GM12878 (cell line): ENCODE measurements at regions not wholly inside any gene's neighbourhood (a gene's known extent, or its start where the extent isn't known, plus 50 kb on each side); places are given as distances from the start of the nearest gene placed in this dataset.

Source experiments
- ATAC-seq: fragments of 200-7000 bp; cut with Tn5 transposase; 3 replicates; pipeline ENCODE4 v1.9.1; 2020; ENCODE audit warnings: mild to moderate bottlenecking, moderate library complexity
- BruUV-seq: library from RNA; stranded (reverse); fragments of 400-500 nt; replicated peaks from 2 replicates; lab custom pipeline; 2021; lab: Mats Ljungman, UMichigan
- CTCF ChIA-PET: fragments of 300-600 bp; sonication (Branson Sonifier 250); formaldehyde crosslinking; extraction: SDS; loops from one replicate; lab custom pipeline; 2021; ENCODE audit warnings: inconsistent platforms; lab: Yijun Ruan, JAX
- POLR2A ChIA-PET: fragments of 350-600 bp; formaldehyde crosslinking; extraction: SDS; loops from one replicate; lab custom pipeline; 2021; ENCODE audit warnings: inconsistent platforms; lab: Charles Lee
- RAD21 ChIA-PET: fragments of 300-600 bp; sonication (Branson Sonifier 250); formaldehyde crosslinking; loops from one replicate; lab custom pipeline; 2023; ENCODE audit warnings: antibody characterized with exemption; ENCODE audit not compliant: unreplicated experiment; lab: Charles Lee
- SMC1A ChIA-PET: fragments of 300-600 bp; sonication (Branson Sonifier 250); formaldehyde crosslinking; loops from one replicate; lab custom pipeline; 2023; ENCODE audit not compliant: unreplicated experiment, uncharacterized antibody; lab: Charles Lee
- DNase-seq: peaks from one replicate; pipeline ENCODE4 v3.0.0-alpha.2; 2011; ENCODE audit warnings: low read depth, low spot score
- FAIRE-seq: peaks from 3 replicates; lab custom pipeline; 2011; peaks lifted over from hg19 to GRCh38; lab: Jason Lieb, UNC
- H2AFZ ChIP-seq: 2 replicates; pipeline ENCODE4 v1.6.0; 2011; ENCODE audit warnings: low read depth, low read length, control low read depth; ENCODE audit not compliant: control insufficient read depth
- H3K27ac ChIP-seq: 2 replicates; pipeline ENCODE4 v1.5.1; 2011; ENCODE audit warnings: control low read depth; ENCODE audit not compliant: control insufficient read depth, insufficient read depth
- H3K27me3 ChIP-seq, 2 experiments: replicated peaks in 1 of 2; 2 replicates each; pipeline versions ENCODE4 v1.6.0 to v1.6.1; 2011; ENCODE audit warnings: low read length in 1 of 2; ENCODE audit not compliant: control insufficient read depth in 2 of 2, insufficient read depth in 2 of 2
- H3K36me3 ChIP-seq, 2 experiments: 2 replicates each; pipeline ENCODE4 v1.5.1; 2011; ENCODE audit warnings: low read length in 1 of 2; ENCODE audit not compliant: control insufficient read depth in 2 of 2, insufficient read depth in 2 of 2
- H3K4me1 ChIP-seq: 2 replicates; pipeline ENCODE4 v1.6.1; 2011; ENCODE audit warnings: mild to moderate bottlenecking, low read length, moderate library complexity, mixed read lengths; ENCODE audit not compliant: control insufficient read depth, insufficient read depth
- H3K4me2 ChIP-seq: 2 replicates; pipeline ENCODE4 v1.6.0; 2011; ENCODE audit warnings: control low read depth; ENCODE audit not compliant: control insufficient read depth, insufficient read depth
- H3K4me3 ChIP-seq: fragments of 200-600 bp; sonication (generic); 2 replicates; pipeline ENCODE4 v1.5.1; 2016
- H3K79me2 ChIP-seq: 2 replicates; pipeline ENCODE4 v1.6.0; 2011; ENCODE audit warnings: low read length; ENCODE audit not compliant: control insufficient read depth, insufficient read depth
- H3K9ac ChIP-seq: 2 replicates; pipeline ENCODE4 v1.8.0; 2011; ENCODE audit warnings: low read length, control low read depth, mixed read lengths; ENCODE audit not compliant: control insufficient read depth, insufficient read depth
- H3K9me3 ChIP-seq: replicated peaks from 3 replicates; pipeline ENCODE4 v1.5.1; 2011; ENCODE audit warnings: mild to moderate bottlenecking, low read length; ENCODE audit not compliant: control insufficient read depth, insufficient read depth
- H4K20me1 ChIP-seq: 2 replicates; pipeline ENCODE4 v1.6.0; 2011; ENCODE audit not compliant: control insufficient read depth, insufficient read depth
- DPF2 ChIP-seq: fragments of 450-650 bp; IDR thresholded peaks from 2 replicates; pipeline ENCODE4 v1.6.1; 2017; ENCODE audit warnings: mild to moderate bottlenecking
- HDGF ChIP-seq: fragments of 450-650 bp; IDR thresholded peaks from 2 replicates; pipeline ENCODE4 v1.6.1; 2016; ENCODE audit warnings: antibody characterized with exemption
- NRF1 ChIP-seq: conservative IDR thresholded peaks from 2 replicates; pipeline ENCODE4 v1.6.1; 2011; ENCODE audit warnings: mild to moderate bottlenecking, low read depth, low read length, improper control_type of control experiment
- SUZ12 ChIP-seq: fragments of 200-600 bp; sonication (generic); IDR thresholded peaks from one replicate; pipeline ENCODE4 v1.6.1; 2018; ENCODE audit warnings: antibody characterized with exemption, mild to moderate bottlenecking; ENCODE audit not compliant: unreplicated experiment
- TCF12 ChIP-seq: IDR thresholded peaks from 2 replicates; pipeline ENCODE4 v1.6.1; 2011; ENCODE audit warnings: low read depth, mild to moderate bottlenecking, low read length
- TCF7 ChIP-seq: IDR thresholded peaks from 2 replicates; pipeline ENCODE4 v1.6.1; 2014; ENCODE audit warnings: antibody characterized with exemption, borderline replicate concordance
- ZBED1 ChIP-seq: IDR thresholded peaks from 2 replicates; pipeline ENCODE4 v1.6.1; 2016; ENCODE audit warnings: borderline replicate concordance
- WGBS: methylation state at CpG from one replicate; pipeline ENCODE4 v1.1.6; 2016; ENCODE audit warnings: low lambda C conversion rate; ENCODE audit not compliant: insufficient replicate concordance, insufficient coverage; ENCODE audit errors: missing lambda C conversion rate; 5-methylcytosine and 5-hydroxymethylcytosine counted together
- in situ Hi-C: fragments of 300-500 bp; cut with MboI; formaldehyde crosslinking; loops from 9 replicates; pipeline ENCODE4 v1.14.3; 2018; ENCODE audit warnings: mixed read lengths
- intact Hi-C: fragments of 100-400 bp; cut with micrococcal nuclease; formaldehyde crosslinking; loops from one replicate; pipeline ENCODE4 v1.14.2; 2022; ENCODE audit not compliant: unreplicated experiment
- TF ChIP-seq, protein P1 (sequence below): fragments of 450-650 bp; formaldehyde crosslinking; IDR thresholded peaks from 2 replicates; pipeline ENCODE4 v1.5.0; 2022; ENCODE audit warnings: mild to moderate bottlenecking, missing genetic modification characterization

DNA sequence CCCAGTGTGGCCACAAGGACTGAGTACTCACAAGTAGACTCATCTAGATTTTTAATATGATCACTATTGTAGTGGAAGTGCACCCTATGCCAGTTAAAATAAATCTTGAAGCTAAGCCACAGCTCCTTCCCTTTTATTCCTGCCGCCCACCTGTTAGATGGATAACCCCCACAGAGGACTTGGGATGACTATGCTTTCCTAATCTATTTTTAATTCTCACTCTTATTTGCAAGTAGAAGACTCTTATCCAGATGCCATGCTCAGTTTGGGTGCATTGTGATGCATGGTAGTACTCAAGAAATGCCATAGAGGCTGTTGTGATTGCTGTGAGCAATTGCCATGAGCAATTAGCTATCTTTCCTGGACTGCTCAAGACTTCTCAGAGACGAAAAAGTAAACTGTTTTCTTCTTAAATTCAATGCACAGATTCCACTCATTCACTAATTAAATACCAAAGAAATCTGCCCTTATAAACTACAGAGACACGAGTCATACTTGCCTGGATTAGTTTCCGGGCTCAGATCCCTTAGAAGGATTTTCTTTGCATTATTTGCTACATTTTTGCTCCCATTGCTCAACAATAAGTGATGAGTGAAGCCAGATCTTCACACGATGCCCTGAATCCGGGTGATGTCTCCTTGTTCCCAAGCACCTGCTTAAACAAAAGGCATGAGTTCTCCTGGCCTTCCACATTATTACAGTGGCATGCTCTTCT lies 472.1 kb downstream of the SOX2 start:
- Histone ChIP-seq H2AFZ (no peak overlapping the region), H3K4me3 (no peak overlapping the region), H3K9me3 (no peaks in the 10 kb centered on the region), H3K27me3 (no peaks in the 10 kb centered on the region; a peak in 1 of 4 replicates), H3K79me2 (no peaks in the 10 kb centered on the region), H3K9ac (no peak overlapping the region), H3K4me1 (no peaks in the 10 kb centered on the region), H4K20me1 (no peaks in the 10 kb centered on the region), H3K4me2 (no peak overlapping the region), H3K27ac (no peak overlapping the region), H3K36me3 (no peaks in the 10 kb centered on the region)
- no peak for ATAC-seq
- no TSS peak for BruUV-seq
- in situ Hi-C loops (no loop called here), intact Hi-C loops (no loop called here)
- ChIA-PET RAD21 (no interaction called here), POLR2A (no interaction called here), CTCF (no interaction called here), SMC1A (no interaction called here)
- FAIRE-seq = no peak
- WGBS = 21% methylated on average over 6 of the region's 6 CpGs
- DNase-seq = no peak
- TF ChIP-seq DPF2 (no peak), SUZ12 (no peak), HDGF (no peak), NRF1 (no peak), TCF7 (no peak), ZBED1 (no peak), TCF12 (no peak)

DNA sequence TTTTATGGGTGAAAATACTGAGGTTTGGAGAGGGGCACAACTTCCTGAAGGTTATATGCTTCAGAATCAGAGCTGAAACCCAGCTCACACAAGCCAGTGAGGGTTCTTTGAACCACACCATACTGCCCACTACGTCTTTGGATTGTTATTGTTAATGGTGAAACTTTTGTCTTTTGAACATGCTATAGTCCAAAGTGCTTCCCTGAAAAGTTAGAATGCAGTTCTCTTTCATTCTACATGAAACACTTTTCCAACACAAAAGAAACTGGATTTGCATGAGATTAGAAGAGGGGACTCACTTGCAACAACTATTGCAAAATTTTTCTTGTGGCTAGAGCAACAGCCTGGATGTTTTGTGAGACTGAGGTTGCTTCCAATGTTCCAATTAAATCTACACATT lies 473.6 kb downstream of the SOX2 start:
- Histone ChIP-seq H2AFZ (no peak overlapping the region), H4K20me1 (no peaks in the 10 kb centered on the region), H3K9me3 (no peaks in the 10 kb centered on the region), H3K36me3 (no peaks in the 10 kb centered on the region), H3K79me2 (no peaks in the 10 kb centered on the region), H3K27me3 (no peaks in the 10 kb centered on the region; a peak in 1 of 4 replicates), H3K9ac (no peak overlapping the region), H3K4me1 (no peaks in the 10 kb centered on the region), H3K27ac (no peak overlapping the region), H3K4me2 (no peak overlapping the region), H3K4me3 (no peak overlapping the region)
- DNase-seq = no peak
- ChIA-PET POLR2A (no interaction called here), RAD21 (no interaction called here), SMC1A (interaction anchor here (1.1 kb wide), 1 partner anchor 55 kb away, joined by 3 read pairs; no protein-coding TSS in a partner anchor), CTCF (no interaction called here)
- ATAC-seq = no peak
- intact Hi-C loops = no loop called here
- in situ Hi-C loops = no loop called here
- no TSS peak for BruUV-seq
- no peak for FAIRE-seq
- WGBS = 0% methylated on average over 1 of the region's 1 CpG
- TF ChIP-seq, protein P1, sequence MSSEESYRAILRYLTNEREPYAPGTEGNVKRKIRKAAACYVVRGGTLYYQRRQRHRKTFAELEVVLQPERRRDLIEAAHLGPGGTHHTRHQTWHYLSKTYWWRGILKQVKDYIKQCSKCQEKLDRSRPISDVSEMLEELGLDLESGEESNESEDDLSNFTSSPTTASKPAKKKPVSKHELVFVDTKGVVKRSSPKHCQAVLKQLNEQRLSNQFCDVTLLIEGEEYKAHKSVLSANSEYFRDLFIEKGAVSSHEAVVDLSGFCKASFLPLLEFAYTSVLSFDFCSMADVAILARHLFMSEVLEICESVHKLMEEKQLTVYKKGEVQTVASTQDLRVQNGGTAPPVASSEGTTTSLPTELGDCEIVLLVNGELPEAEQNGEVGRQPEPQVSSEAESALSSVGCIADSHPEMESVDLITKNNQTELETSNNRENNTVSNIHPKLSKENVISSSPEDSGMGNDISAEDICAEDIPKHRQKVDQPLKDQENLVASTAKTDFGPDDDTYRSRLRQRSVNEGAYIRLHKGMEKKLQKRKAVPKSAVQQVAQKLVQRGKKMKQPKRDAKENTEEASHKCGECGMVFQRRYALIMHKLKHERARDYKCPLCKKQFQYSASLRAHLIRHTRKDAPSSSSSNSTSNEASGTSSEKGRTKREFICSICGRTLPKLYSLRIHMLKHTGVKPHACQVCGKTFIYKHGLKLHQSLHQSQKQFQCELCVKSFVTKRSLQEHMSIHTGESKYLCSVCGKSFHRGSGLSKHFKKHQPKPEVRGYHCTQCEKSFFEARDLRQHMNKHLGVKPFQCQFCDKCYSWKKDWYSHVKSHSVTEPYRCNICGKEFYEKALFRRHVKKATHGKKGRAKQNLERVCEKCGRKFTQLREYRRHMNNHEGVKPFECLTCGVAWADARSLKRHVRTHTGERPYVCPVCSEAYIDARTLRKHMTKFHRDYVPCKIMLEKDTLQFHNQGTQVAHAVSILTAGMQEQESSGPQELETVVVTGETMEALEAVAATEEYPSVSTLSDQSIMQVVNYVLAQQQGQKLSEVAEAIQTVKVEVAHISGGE (CRISPR knock-in tag) = no peak
